H1 (cell line): ENCODE measurements at regions not wholly inside any gene's neighbourhood (a gene's known extent, or its start where the extent isn't known, plus 50 kb on each side); places are given as distances from the start of the nearest gene placed in this dataset.

Experiments used
- CTCF ChIA-PET: fragments of 300-600 bp; sonication (Branson Sonifier 250); formaldehyde crosslinking; loops from one replicate; lab custom pipeline; 2021; ENCODE audit not compliant: partially characterized antibody; lab: Charles Lee
- POLR2A ChIA-PET: fragments of 300-600 bp; sonication (Branson Sonifier 250); formaldehyde crosslinking; loops from one replicate; lab custom pipeline; 2021; ENCODE audit warnings: inconsistent platforms; ENCODE audit not compliant: partially characterized antibody; lab: Charles Lee
- DNase-seq, 2 experiments: peaks; one replicate each; pipeline versions ENCODE4 v3.0.0 to v3.0.0-alpha.2; 2010 to 2022; ENCODE audit warnings: low spot score in 2 of 2, low read depth in 1 of 2, mixed read lengths in 1 of 2
- FAIRE-seq: peaks from 2 replicates; lab custom pipeline; 2011; peaks lifted over from hg19 to GRCh38; lab: Jason Lieb, UNC
- H2AFZ ChIP-seq: 2 replicates; pipeline ENCODE4 v1.8.1; 2012; ENCODE audit warnings: low read length, inconsistent platforms
- H2AK5ac ChIP-seq: 2 replicates; pipeline ENCODE4 v1.6.1; 2013; ENCODE audit warnings: low read depth, low read length
- H2BK120ac ChIP-seq: replicated peaks from 2 replicates; pipeline ENCODE3; 2013; ENCODE audit warnings: low read depth, low read length, inconsistent platforms
- H2BK12ac ChIP-seq: 2 replicates; pipeline ENCODE4 v1.6.1; 2013; ENCODE audit warnings: low read depth, low read length
- H2BK15ac ChIP-seq: 2 replicates; pipeline ENCODE4 v1.6.1; 2013; ENCODE audit warnings: low read length
- H2BK20ac ChIP-seq: 2 replicates; pipeline ENCODE4 v1.6.1; 2013; ENCODE audit warnings: low read length
- H2BK5ac ChIP-seq: 2 replicates; pipeline ENCODE4 v1.6.1; 2013; ENCODE audit warnings: low read depth, low read length
- H3K14ac ChIP-seq: 2 replicates; pipeline ENCODE4 v1.6.1; 2013; ENCODE audit warnings: inconsistent platforms; ENCODE audit not compliant: insufficient read length
- H3K18ac ChIP-seq: 2 replicates; pipeline ENCODE4 v1.6.1; 2013; ENCODE audit warnings: low read length; ENCODE audit errors: extremely low read depth
- H3K23ac ChIP-seq: 2 replicates; pipeline ENCODE4 v1.6.1; 2013; ENCODE audit warnings: inconsistent platforms; ENCODE audit not compliant: insufficient read length
- H3K23me2 ChIP-seq: 2 replicates; pipeline ENCODE4 v1.6.1; 2013; ENCODE audit warnings: low read depth, low read length
- H3K27ac ChIP-seq: 2 replicates; pipeline ENCODE4 v1.6.1; 2011; ENCODE audit warnings: low read depth, low read length, inconsistent platforms
- H3K27me3 ChIP-seq, 4 experiments: replicated peaks in 1 of 4; 1 replicate in 1 of 4; 2 replicates in 3 of 4; pipeline versions ENCODE4 v1.6.1 to v1.8.1; 2011 to 2013; ENCODE audit warnings: low read length in 3 of 4, mild to moderate bottlenecking in 3 of 4, inconsistent platforms in 2 of 4, mixed read lengths in 2 of 4, moderate library complexity in 1 of 4; ENCODE audit not compliant: control insufficient read depth in 3 of 4, insufficient read depth in 3 of 4; ENCODE audit errors: extremely low read depth in 1 of 4
- H3K36me3 ChIP-seq, 4 experiments: 2 replicates each; pipeline versions ENCODE4 v1.6.1 to v1.8.1; 2011 to 2013; ENCODE audit warnings: mild to moderate bottlenecking in 4 of 4, low read length in 3 of 4, moderate library complexity in 2 of 4, control low read depth in 1 of 4, inconsistent platforms in 1 of 4; ENCODE audit not compliant: insufficient read depth in 4 of 4, control insufficient read depth in 2 of 4
- H3K4ac ChIP-seq: replicated peaks from 2 replicates; pipeline ENCODE3; 2013; ENCODE audit warnings: low read length, low read depth, mixed read lengths, inconsistent platforms; ENCODE audit not compliant: insufficient read length
- H3K4me1 ChIP-seq, 4 experiments: replicated peaks in 1 of 4; 1 replicate in 1 of 4; 2 replicates in 3 of 4; pipeline versions ENCODE4 v1.6.1 to v1.8.1; 2011 to 2013; ENCODE audit warnings: low read length in 3 of 4, inconsistent platforms in 2 of 4, mixed read lengths in 1 of 4; ENCODE audit not compliant: insufficient read depth in 4 of 4, control insufficient read depth in 3 of 4
- H3K4me2 ChIP-seq, 2 experiments: 2 replicates each; pipeline versions ENCODE4 v1.6.1 to v1.8.1; 2011 to 2013; ENCODE audit warnings: low read depth in 2 of 2, low read length in 2 of 2, control low read depth in 1 of 2, inconsistent platforms in 1 of 2, mild to moderate bottlenecking in 1 of 2; ENCODE audit not compliant: insufficient read depth in 1 of 2
- H3K4me3 ChIP-seq, 4 experiments: fragments of 200-600, 300-600 bp in 1 of 4; sonication (generic), shearing (Covaris generic), sonication (Bioruptor Twin) in 1 of 4; 2 replicates each; pipeline versions ENCODE4 v1.5.1 to v1.8.1; 2011 to 2016; ENCODE audit warnings: low read length in 4 of 4, low read depth in 3 of 4, control low read depth in 2 of 4, inconsistent platforms in 2 of 4, mild to moderate bottlenecking in 2 of 4, mixed read lengths in 1 of 4, moderate library complexity in 1 of 4; ENCODE audit not compliant: insufficient read depth in 2 of 4; ENCODE audit errors: extremely low read depth in 1 of 4
- H3K56ac ChIP-seq: replicated peaks from 2 replicates; pipeline ENCODE3; 2013; ENCODE audit warnings: low read depth, mild to moderate bottlenecking, mixed read lengths, low read length, inconsistent platforms; ENCODE audit not compliant: insufficient read length
- H3K79me1 ChIP-seq: 2 replicates; pipeline ENCODE4 v1.6.1; 2013; ENCODE audit warnings: low read depth, low read length, control low read depth
- H3K79me2 ChIP-seq, 2 experiments: 2 replicates each; pipeline versions ENCODE4 v1.6.1 to v1.8.1; 2012 to 2013; ENCODE audit warnings: low read length in 2 of 2, mild to moderate bottlenecking in 2 of 2, inconsistent platforms in 1 of 2; ENCODE audit not compliant: insufficient read depth in 2 of 2, control insufficient read depth in 1 of 2
- H3K9ac ChIP-seq, 4 experiments: replicated peaks in 1 of 4; 1 replicate in 1 of 4; 2 replicates in 3 of 4; pipeline versions ENCODE4 v1.6.1 to v1.8.1; 2011 to 2013; ENCODE audit warnings: low read depth in 3 of 4, low read length in 3 of 4, control low read depth in 2 of 4, mild to moderate bottlenecking in 2 of 4, moderate library complexity in 2 of 4, inconsistent platforms in 1 of 4; ENCODE audit errors: extremely low read depth in 1 of 4
- H3K9me3 ChIP-seq, 2 experiments: 2 replicates each; pipeline versions ENCODE4 v1.6.1 to v1.8.1; 2012 to 2013; ENCODE audit warnings: mild to moderate bottlenecking in 2 of 2, moderate library complexity in 2 of 2, control low read depth in 1 of 2, inconsistent platforms in 1 of 2, low read depth in 1 of 2, low read length in 1 of 2, mixed read lengths in 1 of 2; ENCODE audit not compliant: insufficient read depth in 2 of 2
- H4K20me1 ChIP-seq, 2 experiments: replicated peaks in 1 of 2; 2 replicates each; pipeline versions ENCODE3 to v1.8.1; 2011 to 2013; ENCODE audit warnings: inconsistent platforms in 2 of 2, low read length in 2 of 2, mild to moderate bottlenecking in 1 of 2; ENCODE audit not compliant: insufficient read depth in 2 of 2, control insufficient read depth in 1 of 2
- H4K5ac ChIP-seq: 2 replicates; pipeline ENCODE4 v1.6.1; 2013; ENCODE audit warnings: low read length, low read depth, mixed read lengths, inconsistent platforms; ENCODE audit not compliant: insufficient read length
- H4K8ac ChIP-seq: 2 replicates; pipeline ENCODE4 v1.8.0; 2013; ENCODE audit warnings: mild to moderate bottlenecking, moderate library complexity, low read length, inconsistent platforms; ENCODE audit not compliant: insufficient read depth; ENCODE audit errors: extremely low read depth
- H4K91ac ChIP-seq: replicated peaks from 2 replicates; pipeline ENCODE3; 2013; ENCODE audit warnings: low read length, mixed read lengths, inconsistent platforms; ENCODE audit not compliant: insufficient read length
- CREB1 ChIP-seq: IDR thresholded peaks from 2 replicates; pipeline ENCODE4 v1.6.1; 2012; ENCODE audit warnings: inconsistent platforms
- CTBP2 ChIP-seq: IDR thresholded peaks from 2 replicates; pipeline ENCODE4 v1.7.0; 2011; ENCODE audit warnings: borderline replicate concordance, mild to moderate bottlenecking, moderate library complexity, mixed read lengths, low read length; ENCODE audit not compliant: insufficient read depth, insufficient read length
- EGR1 ChIP-seq: IDR thresholded peaks from 2 replicates; pipeline ENCODE4 v1.6.1; 2011; ENCODE audit warnings: low read depth, low read length, borderline replicate concordance
- HDAC6 ChIP-seq: IDR thresholded peaks from one replicate; pipeline ENCODE4 v1.7.1; 2012; ENCODE audit warnings: low read depth, mild to moderate bottlenecking, inconsistent platforms, low read length, moderate library complexity
- JUN ChIP-seq: IDR thresholded peaks from 2 replicates; pipeline ENCODE4 v1.6.1; 2011; ENCODE audit warnings: low read depth, mild to moderate bottlenecking, improper control_type of control experiment, low read length
- KDM1A ChIP-seq: fragments of 200-600, 300-600 bp; sonication (generic); IDR thresholded peaks from 2 replicates; pipeline ENCODE4 v1.7.1; 2016; ENCODE audit warnings: mild to moderate bottlenecking, low read length, borderline replicate concordance
- MAFK ChIP-seq: IDR thresholded peaks from 2 replicates; pipeline ENCODE4 v1.6.1; 2012; ENCODE audit warnings: low read depth, mild to moderate bottlenecking, improper control_type of control experiment, low read length
- NANOG ChIP-seq: IDR thresholded peaks from 2 replicates; pipeline ENCODE4 v1.6.1; 2011; ENCODE audit warnings: low read length, low read depth, mild to moderate bottlenecking, inconsistent platforms; ENCODE audit not compliant: insufficient read depth, poor library complexity, severe bottlenecking
- POU5F1 ChIP-seq: IDR thresholded peaks from 2 replicates; pipeline ENCODE4 v1.6.1; 2011; ENCODE audit warnings: low read depth, mild to moderate bottlenecking, low read length, moderate library complexity
- RBBP5 ChIP-seq: IDR thresholded peaks from 2 replicates; pipeline ENCODE4 v1.7.1; 2012; ENCODE audit warnings: low read depth, mild to moderate bottlenecking, inconsistent platforms, low read length, moderate library complexity, borderline replicate concordance
- RNF2 ChIP-seq: fragments of 200-900, 300-1000 bp; sonication (generic); IDR thresholded peaks from 2 replicates; pipeline ENCODE4 v1.7.1; 2016; ENCODE audit warnings: borderline replicate concordance, low read depth, mild to moderate bottlenecking, antibody characterized with exemption, low read length; ENCODE audit not compliant: poor library complexity, severe bottlenecking; ENCODE audit errors: missing control alignments
- TAF7 ChIP-seq: optimal IDR thresholded peaks from 2 replicates; pipeline ENCODE3; 2011; ENCODE audit warnings: low read depth, mild to moderate bottlenecking, inconsistent platforms, low read length, moderate library complexity, borderline replicate concordance
- WGBS, 2 experiments: shearing (Covaris generic) in 1 of 2; methylation state at CpG; one replicate each; pipeline versions ENCODE4 v1.1.6 to v1.1.7; 2013 to 2015; ENCODE audit warnings: low lambda C conversion rate in 2 of 2, mixed read lengths in 2 of 2, inconsistent platforms in 1 of 2, low coverage in 1 of 2, missing lambda C conversion rate in 1 of 2; ENCODE audit not compliant: insufficient replicate concordance in 2 of 2, insufficient coverage in 1 of 2, insufficient read length in 1 of 2; ENCODE audit errors: extremely low coverage in 1 of 2, missing lambda C conversion rate in 1 of 2; 5-methylcytosine and 5-hydroxymethylcytosine counted together

DNA sequence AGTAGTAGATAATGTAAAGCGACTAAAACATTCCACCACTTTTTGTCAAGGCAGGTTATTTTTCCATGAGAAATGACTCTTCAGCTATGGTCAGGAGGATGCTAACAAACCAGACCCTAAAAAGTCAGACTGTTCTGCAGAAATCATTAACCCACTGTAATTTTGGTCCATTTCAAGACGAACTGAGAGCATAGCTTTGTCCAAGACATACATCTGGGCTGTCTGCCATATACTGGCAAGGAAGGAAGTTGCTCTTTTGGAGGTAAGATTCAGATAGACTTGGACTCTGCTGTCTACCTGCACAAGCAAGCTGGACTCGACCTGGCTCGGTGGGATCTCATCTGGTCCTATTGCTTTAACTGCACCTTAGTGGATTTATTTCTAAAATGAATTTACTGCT is 207.8 kb downstream of the POSTN start:
- H2BK20ac ChIP-seq = no peak overlapping the region
- no peak overlapping the region for H2BK12ac ChIP-seq
- ChIA-PET POLR2A (no interaction called here), CTCF (no interaction called here)
- no peaks in the 10 kb centered on the region for H3K9me3 ChIP-seq
- no peak overlapping the region for H2BK5ac ChIP-seq
- no peak overlapping the region for H2AFZ ChIP-seq
- no peak overlapping the region for H3K9ac ChIP-seq
- no peak overlapping the region for H4K5ac ChIP-seq
- no peaks in the 10 kb centered on the region for H3K23me2 ChIP-seq
- 81% methylated on average over 4 of the region's 4 CpGs; no CpG with 5 or more reads in 1 of the 2 experiments for WGBS, 2 experiments
- no peak overlapping the region for H3K56ac ChIP-seq
- no peaks in the 10 kb centered on the region for H4K20me1 ChIP-seq
- no peak for DNase-seq
- no peaks in the 10 kb centered on the region for H3K27me3 ChIP-seq
- H4K91ac ChIP-seq = no peak overlapping the region
- H4K8ac ChIP-seq = no peak overlapping the region
- no peaks in the 10 kb centered on the region for H3K79me2 ChIP-seq
- H3K23ac ChIP-seq = no peak overlapping the region
- no peak overlapping the region for H2BK120ac ChIP-seq
- no peak overlapping the region for H3K4me3 ChIP-seq
- H3K79me1 ChIP-seq = no peaks in the 10 kb centered on the region
- no peak overlapping the region for H3K4ac ChIP-seq
- no peak overlapping the region for H3K18ac ChIP-seq
- no peak overlapping the region for H3K4me2 ChIP-seq
- H2AK5ac ChIP-seq = no peak overlapping the region
- FAIRE-seq = no peak
- no peaks in the 10 kb centered on the region for H3K36me3 ChIP-seq
- H2BK15ac ChIP-seq = no peak overlapping the region
- no peak overlapping the region for H3K27ac ChIP-seq
- H3K14ac ChIP-seq = no peak overlapping the region
- H3K4me1 ChIP-seq = no peaks in the 10 kb centered on the region
- no peak for TF ChIP-seq HDAC6
- no peak for TF ChIP-seq NANOG
- no peak for TF ChIP-seq RNF2
- TF ChIP-seq CREB1 = no peak
- no peak for TF ChIP-seq EGR1
- no peak for TF ChIP-seq POU5F1
- no peak for TF ChIP-seq RBBP5
- no peak for TF ChIP-seq MAFK
- TF ChIP-seq KDM1A = no peak
- no peak for TF ChIP-seq CTBP2
- no peak for TF ChIP-seq JUN
- no peak for TF ChIP-seq TAF7
